ENCODE measurements at regions not wholly inside any gene's neighbourhood (a gene's known extent, or its start where the extent isn't known, plus 50 kb on each side); places are given as distances from the start of the nearest gene placed in this dataset.
"Not testable (repeated sequence)": the region's sequence is repeated elsewhere in the genome, so short reads cannot be mapped to it uniquely, and the experiment has no call there.

DNA sequence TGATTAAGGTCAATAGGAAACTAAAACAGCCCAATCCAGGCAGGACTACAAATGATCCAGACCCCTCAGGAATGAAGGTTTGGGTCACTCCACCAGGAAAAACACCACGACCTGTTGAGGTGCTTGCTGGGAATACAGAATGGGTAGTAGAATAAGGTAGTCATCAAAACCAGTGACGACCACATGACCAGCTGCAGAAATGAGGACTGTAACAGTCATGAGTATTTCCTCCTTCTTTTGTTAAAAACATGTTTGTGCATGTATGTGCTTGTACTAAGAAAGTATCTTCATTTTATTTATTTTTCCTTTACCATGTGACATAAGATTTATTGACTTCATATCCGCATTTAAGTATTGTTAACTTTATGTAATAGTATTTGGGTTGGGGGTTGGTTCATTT lies 603.5 kb upstream of the NR3C2 start:
- H3K27me3 ChIP-seq (ENCODE audit: control insufficient read depth, insufficient read depth, low read length), result no peaks in the 10 kb centered on the region
- DNase-seq, result no peak
- intact Hi-C loops (cut with DNase I), result no loop called here
- FAIRE-seq, result no peak
- TF ChIP-seq, protein P1, sequence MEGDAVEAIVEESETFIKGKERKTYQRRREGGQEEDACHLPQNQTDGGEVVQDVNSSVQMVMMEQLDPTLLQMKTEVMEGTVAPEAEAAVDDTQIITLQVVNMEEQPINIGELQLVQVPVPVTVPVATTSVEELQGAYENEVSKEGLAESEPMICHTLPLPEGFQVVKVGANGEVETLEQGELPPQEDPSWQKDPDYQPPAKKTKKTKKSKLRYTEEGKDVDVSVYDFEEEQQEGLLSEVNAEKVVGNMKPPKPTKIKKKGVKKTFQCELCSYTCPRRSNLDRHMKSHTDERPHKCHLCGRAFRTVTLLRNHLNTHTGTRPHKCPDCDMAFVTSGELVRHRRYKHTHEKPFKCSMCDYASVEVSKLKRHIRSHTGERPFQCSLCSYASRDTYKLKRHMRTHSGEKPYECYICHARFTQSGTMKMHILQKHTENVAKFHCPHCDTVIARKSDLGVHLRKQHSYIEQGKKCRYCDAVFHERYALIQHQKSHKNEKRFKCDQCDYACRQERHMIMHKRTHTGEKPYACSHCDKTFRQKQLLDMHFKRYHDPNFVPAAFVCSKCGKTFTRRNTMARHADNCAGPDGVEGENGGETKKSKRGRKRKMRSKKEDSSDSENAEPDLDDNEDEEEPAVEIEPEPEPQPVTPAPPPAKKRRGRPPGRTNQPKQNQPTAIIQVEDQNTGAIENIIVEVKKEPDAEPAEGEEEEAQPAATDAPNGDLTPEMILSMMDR (IDR thresholded peaks at IDR 0.05; ENCODE audit: borderline replicate concordance, extremely low read depth, insufficient read depth), result no peak
- H3K36me3 ChIP-seq (ENCODE audit: control insufficient read depth in 2 of 3, insufficient read depth in 3 of 3, low read length in 3 of 3), result no peaks in the 10 kb centered on the region
- H3K4me1 ChIP-seq (ENCODE audit: control insufficient read depth in 2 of 3, insufficient read depth in 2 of 3, low read depth in 1 of 3, low read length in 3 of 3), result no peaks in the 10 kb centered on the region
- H3K27ac ChIP-seq (ENCODE audit: low read depth in 2 of 2, low read length in 2 of 2), result no peak overlapping the region
- H3K9me3 ChIP-seq (ENCODE audit: control insufficient read depth in 2 of 3, insufficient read depth in 1 of 3, low read length in 3 of 3), result no peaks in the 10 kb centered on the region
- no peak overlapping the region for H3K9ac ChIP-seq (ENCODE audit: low read length in 3 of 3)
- no peak overlapping the region for H3K4me3 ChIP-seq (ENCODE audit: low read length in 3 of 3)

DNA sequence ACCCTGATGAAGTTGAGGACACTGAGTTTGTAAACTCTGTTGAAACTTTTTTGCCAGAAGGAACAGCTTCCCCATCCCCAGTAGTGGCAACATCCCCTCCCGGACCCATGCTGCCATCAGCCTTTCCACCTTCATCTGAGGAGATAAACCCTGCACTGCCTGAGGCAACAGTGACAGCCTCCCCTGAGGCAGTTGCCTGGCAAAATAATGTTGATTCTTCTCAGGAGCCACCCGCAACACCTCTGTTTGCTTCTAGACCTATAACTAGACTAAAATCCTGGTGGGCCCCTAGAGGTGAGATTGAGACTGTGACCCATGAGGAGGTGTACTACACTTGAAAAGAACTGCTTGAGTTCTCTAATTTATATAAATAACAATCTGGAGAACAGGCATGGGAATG lies 597.6 kb upstream of the NR3C2 start:
- H3K4me1 ChIP-seq (ENCODE audit: control insufficient read depth in 2 of 3, insufficient read depth in 2 of 3, low read depth in 1 of 3, low read length in 3 of 3); H3K27me3 ChIP-seq (ENCODE audit: control insufficient read depth, insufficient read depth, low read length); DNase-seq; H3K9me3 ChIP-seq (ENCODE audit: control insufficient read depth in 2 of 3, insufficient read depth in 1 of 3, low read length in 3 of 3); intact Hi-C loops (cut with DNase I); H3K9ac ChIP-seq (ENCODE audit: low read length in 3 of 3); H3K4me3 ChIP-seq (ENCODE audit: low read length in 3 of 3); H3K27ac ChIP-seq (ENCODE audit: low read depth in 2 of 2, low read length in 2 of 2); H3K36me3 ChIP-seq (ENCODE audit: control insufficient read depth in 2 of 3, insufficient read depth in 3 of 3, low read length in 3 of 3); FAIRE-seq: not testable (repeated sequence)

DNA sequence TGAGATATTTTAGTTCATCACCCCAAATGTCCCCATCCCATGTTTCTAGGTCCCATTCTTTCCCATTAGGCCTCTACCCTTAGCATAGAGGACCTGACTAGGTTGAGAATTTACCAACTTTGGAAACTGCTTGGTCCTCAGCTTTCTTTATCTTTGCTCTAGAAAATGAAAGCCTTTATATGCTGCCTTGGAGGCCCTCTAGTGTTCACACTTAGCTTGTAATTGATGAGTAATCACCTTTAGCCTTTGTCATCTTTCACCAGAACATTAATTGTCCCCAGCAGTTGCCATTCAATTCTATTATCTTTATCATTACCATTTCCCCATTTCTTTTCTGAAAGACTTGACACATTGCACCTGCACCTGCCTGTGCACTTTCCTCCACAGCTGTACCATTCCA lies 589.2 kb upstream of the NR3C2 start:
- TF ChIP-seq, protein P1 (IDR thresholded peaks at IDR 0.05; ENCODE audit: borderline replicate concordance, extremely low read depth, insufficient read depth), result peak; percentile 48
- no peak overlapping the region for H3K9ac ChIP-seq (ENCODE audit: low read length in 3 of 3)
- H3K36me3 ChIP-seq (ENCODE audit: control insufficient read depth in 2 of 3, insufficient read depth in 3 of 3, low read length in 3 of 3), result no peaks in the 10 kb centered on the region
- no peaks in the 10 kb centered on the region for H3K27me3 ChIP-seq (ENCODE audit: control insufficient read depth, insufficient read depth, low read length)
- no peak overlapping the region for H3K4me3 ChIP-seq (ENCODE audit: low read length in 3 of 3)
- FAIRE-seq, result no peak
- H3K4me1 ChIP-seq (ENCODE audit: control insufficient read depth in 2 of 3, insufficient read depth in 2 of 3, low read depth in 1 of 3, low read length in 3 of 3), result no peaks in the 10 kb centered on the region
- intact Hi-C loops (cut with DNase I), result no loop called here
- no peak overlapping the region for H3K27ac ChIP-seq (ENCODE audit: low read depth in 2 of 2, low read length in 2 of 2)
- peak in 2 of 5 donors; percentile 14 to 26 for DNase-seq
- no peaks in the 10 kb centered on the region for H3K9me3 ChIP-seq (ENCODE audit: control insufficient read depth in 2 of 3, insufficient read depth in 1 of 3, low read length in 3 of 3)

DNA sequence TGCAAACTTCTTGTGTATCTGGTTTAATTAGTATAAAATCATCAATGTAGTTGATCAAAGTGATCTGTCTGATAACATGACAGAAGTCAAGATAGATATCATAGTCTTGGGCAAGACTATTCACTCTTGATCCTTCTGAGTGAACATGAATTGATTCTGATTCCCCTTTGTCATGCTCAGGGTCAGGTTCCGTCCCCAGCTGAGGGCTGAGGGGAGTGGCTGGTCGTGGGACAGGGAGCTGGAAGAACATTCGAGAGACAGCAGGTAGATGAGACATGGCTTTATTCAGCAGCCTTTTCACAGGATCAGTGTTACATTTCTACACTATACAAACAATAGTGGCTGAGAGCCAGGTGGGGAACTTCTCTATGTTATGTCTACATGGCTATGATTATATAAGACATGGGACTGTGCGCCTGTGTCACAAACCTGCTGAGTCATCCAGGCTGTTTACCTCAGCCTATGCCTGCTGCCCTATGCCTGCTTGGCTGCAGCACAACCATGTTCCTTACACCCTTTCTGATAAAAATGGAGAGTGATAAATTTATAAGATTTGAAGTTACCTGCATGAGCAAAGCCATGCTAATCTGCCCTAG lies 586.9 kb upstream of the NR3C2 start:
- no peak overlapping the region for H3K9ac ChIP-seq (ENCODE audit: low read length in 3 of 3)
- DNase-seq (no peak), FAIRE-seq (no peak)
- TF ChIP-seq, protein P1 (IDR thresholded peaks at IDR 0.05; ENCODE audit: borderline replicate concordance, extremely low read depth, insufficient read depth), result no peak
- H3K4me3 ChIP-seq (ENCODE audit: low read length in 3 of 3), result no peak overlapping the region
- intact Hi-C loops (cut with DNase I), result no loop called here
- H3K36me3 ChIP-seq (ENCODE audit: control insufficient read depth in 2 of 3, insufficient read depth in 3 of 3, low read length in 3 of 3), result no peaks in the 10 kb centered on the region
- H3K4me1 ChIP-seq (ENCODE audit: control insufficient read depth in 2 of 3, insufficient read depth in 2 of 3, low read depth in 1 of 3, low read length in 3 of 3), result no peaks in the 10 kb centered on the region
- H3K27me3 ChIP-seq (ENCODE audit: control insufficient read depth, insufficient read depth, low read length), result no peaks in the 10 kb centered on the region
- H3K9me3 ChIP-seq (ENCODE audit: control insufficient read depth in 2 of 3, insufficient read depth in 1 of 3, low read length in 3 of 3), result no peaks in the 10 kb centered on the region
- H3K27ac ChIP-seq (ENCODE audit: low read depth in 2 of 2, low read length in 2 of 2), result no peak overlapping the region
